GM12878 (cell line): ENCODE measurements at regions not wholly inside any gene's neighbourhood (a gene's known extent, or its start where the extent isn't known, plus 50 kb on each side); places are given as distances from the start of the nearest gene placed in this dataset.

Experiments used
- ATAC-seq: fragments of 200-7000 bp; cut with Tn5 transposase; 3 replicates; pipeline ENCODE4 v1.9.1; 2020; ENCODE audit warnings: mild to moderate bottlenecking, moderate library complexity
- BruUV-seq: library from RNA; stranded (reverse); fragments of 400-500 nt; replicated peaks from 2 replicates; lab custom pipeline; 2021; lab: Mats Ljungman, UMichigan
- CTCF ChIA-PET: fragments of 300-600 bp; sonication (Branson Sonifier 250); formaldehyde crosslinking; extraction: SDS; loops from one replicate; lab custom pipeline; 2021; ENCODE audit warnings: inconsistent platforms; lab: Yijun Ruan, JAX
- POLR2A ChIA-PET: fragments of 350-600 bp; formaldehyde crosslinking; extraction: SDS; loops from one replicate; lab custom pipeline; 2021; ENCODE audit warnings: inconsistent platforms; lab: Charles Lee
- RAD21 ChIA-PET: fragments of 300-600 bp; sonication (Branson Sonifier 250); formaldehyde crosslinking; loops from one replicate; lab custom pipeline; 2023; ENCODE audit warnings: antibody characterized with exemption; ENCODE audit not compliant: unreplicated experiment; lab: Charles Lee
- SMC1A ChIA-PET: fragments of 300-600 bp; sonication (Branson Sonifier 250); formaldehyde crosslinking; loops from one replicate; lab custom pipeline; 2023; ENCODE audit not compliant: unreplicated experiment, uncharacterized antibody; lab: Charles Lee
- DNase-seq: peaks from one replicate; pipeline ENCODE4 v3.0.0-alpha.2; 2011; ENCODE audit warnings: low read depth, low spot score
- FAIRE-seq: peaks from 3 replicates; lab custom pipeline; 2011; peaks lifted over from hg19 to GRCh38; lab: Jason Lieb, UNC
- H2AFZ ChIP-seq: 2 replicates; pipeline ENCODE4 v1.6.0; 2011; ENCODE audit warnings: low read depth, low read length, control low read depth; ENCODE audit not compliant: control insufficient read depth
- H3K27ac ChIP-seq: 2 replicates; pipeline ENCODE4 v1.5.1; 2011; ENCODE audit warnings: control low read depth; ENCODE audit not compliant: control insufficient read depth, insufficient read depth
- H3K27me3 ChIP-seq, 2 experiments: replicated peaks in 1 of 2; 2 replicates each; pipeline versions ENCODE4 v1.6.0 to v1.6.1; 2011; ENCODE audit warnings: low read length in 1 of 2; ENCODE audit not compliant: control insufficient read depth in 2 of 2, insufficient read depth in 2 of 2
- H3K36me3 ChIP-seq, 2 experiments: 2 replicates each; pipeline ENCODE4 v1.5.1; 2011; ENCODE audit warnings: low read length in 1 of 2; ENCODE audit not compliant: control insufficient read depth in 2 of 2, insufficient read depth in 2 of 2
- H3K4me1 ChIP-seq: 2 replicates; pipeline ENCODE4 v1.6.1; 2011; ENCODE audit warnings: mild to moderate bottlenecking, low read length, moderate library complexity, mixed read lengths; ENCODE audit not compliant: control insufficient read depth, insufficient read depth
- H3K4me2 ChIP-seq: 2 replicates; pipeline ENCODE4 v1.6.0; 2011; ENCODE audit warnings: control low read depth; ENCODE audit not compliant: control insufficient read depth, insufficient read depth
- H3K4me3 ChIP-seq: fragments of 200-600 bp; sonication (generic); 2 replicates; pipeline ENCODE4 v1.5.1; 2016
- H3K79me2 ChIP-seq: 2 replicates; pipeline ENCODE4 v1.6.0; 2011; ENCODE audit warnings: low read length; ENCODE audit not compliant: control insufficient read depth, insufficient read depth
- H3K9ac ChIP-seq: 2 replicates; pipeline ENCODE4 v1.8.0; 2011; ENCODE audit warnings: low read length, control low read depth, mixed read lengths; ENCODE audit not compliant: control insufficient read depth, insufficient read depth
- H3K9me3 ChIP-seq: replicated peaks from 3 replicates; pipeline ENCODE4 v1.5.1; 2011; ENCODE audit warnings: mild to moderate bottlenecking, low read length; ENCODE audit not compliant: control insufficient read depth, insufficient read depth
- H4K20me1 ChIP-seq: 2 replicates; pipeline ENCODE4 v1.6.0; 2011; ENCODE audit not compliant: control insufficient read depth, insufficient read depth
- BMI1 ChIP-seq: fragments of 450-650 bp; IDR thresholded peaks from 2 replicates; pipeline ENCODE4 v1.6.1; 2016; ENCODE audit warnings: mild to moderate bottlenecking, moderate library complexity, borderline replicate concordance
- CHD1 ChIP-seq: IDR thresholded peaks from 2 replicates; pipeline ENCODE4 v1.6.1; 2012; ENCODE audit warnings: low read depth, low read length, improper control_type of control experiment
- NR2C1 ChIP-seq: fragments of 450-650 bp; IDR thresholded peaks from 2 replicates; pipeline ENCODE4 v1.6.1; 2017; ENCODE audit warnings: antibody characterized with exemption, mild to moderate bottlenecking, moderate library complexity
- NRF1 ChIP-seq: conservative IDR thresholded peaks from 2 replicates; pipeline ENCODE4 v1.6.1; 2011; ENCODE audit warnings: mild to moderate bottlenecking, low read depth, low read length, improper control_type of control experiment
- RELA ChIP-seq: fragments of 450-650 bp; IDR thresholded peaks from 2 replicates; pipeline ENCODE4 v1.8.0; 2014; ENCODE audit warnings: borderline replicate concordance; ENCODE audit not compliant: partially characterized antibody
- SMAD5 ChIP-seq: IDR thresholded peaks from 2 replicates; pipeline ENCODE4 v1.6.1; 2016; ENCODE audit warnings: antibody characterized with exemption, low read depth
- ZNF217 ChIP-seq: fragments of 450-650 bp; IDR thresholded peaks from 2 replicates; pipeline ENCODE4 v1.6.1; 2017; ENCODE audit warnings: antibody characterized with exemption, mild to moderate bottlenecking
- WGBS: methylation state at CpG from one replicate; pipeline ENCODE4 v1.1.6; 2016; ENCODE audit warnings: low lambda C conversion rate; ENCODE audit not compliant: insufficient replicate concordance, insufficient coverage; ENCODE audit errors: missing lambda C conversion rate; 5-methylcytosine and 5-hydroxymethylcytosine counted together
- in situ Hi-C: fragments of 300-500 bp; cut with MboI; formaldehyde crosslinking; loops from 9 replicates; pipeline ENCODE4 v1.14.3; 2018; ENCODE audit warnings: mixed read lengths
- intact Hi-C: fragments of 100-400 bp; cut with micrococcal nuclease; formaldehyde crosslinking; loops from one replicate; pipeline ENCODE4 v1.14.2; 2022; ENCODE audit not compliant: unreplicated experiment
- TF ChIP-seq, protein P1 (sequence below): fragments of 450-650 bp; IDR thresholded peaks from 2 replicates; pipeline ENCODE4 v1.6.1; 2017; ENCODE audit warnings: antibody characterized with exemption, mild to moderate bottlenecking, moderate library complexity
- TF ChIP-seq, protein P2 (sequence below): fragments of 450-650 bp; formaldehyde crosslinking; IDR thresholded peaks from 2 replicates; pipeline ENCODE4 v1.4.0; 2020; ENCODE audit warnings: mild to moderate bottlenecking, moderate library complexity
- TF ChIP-seq, protein P3 (sequence below): IDR thresholded peaks from 2 replicates; pipeline ENCODE4 v1.6.1; 2011; ENCODE audit warnings: borderline replicate concordance, low read depth, mild to moderate bottlenecking, moderate library complexity, low read length; ENCODE audit not compliant: insufficient read depth, poor library complexity, severe bottlenecking
- TF ChIP-seq, protein P4 (sequence below): IDR thresholded peaks from 2 replicates; pipeline ENCODE4 v1.6.1; 2011; ENCODE audit warnings: low read depth, low read length, improper control_type of control experiment, borderline replicate concordance
- TF ChIP-seq, protein P5 (sequence below), 3 experiments: IDR thresholded peaks in 2 of 3; conservative IDR thresholded peaks in 1 of 3; 2 replicates each; pipeline ENCODE4 v1.5.1; 2011; ENCODE audit warnings: low read depth in 3 of 3, low read length in 3 of 3, mild to moderate bottlenecking in 3 of 3, control low read depth in 2 of 3, moderate library complexity in 2 of 3, inconsistent platforms in 1 of 3, mixed read lengths in 1 of 3; ENCODE audit not compliant: control insufficient read depth in 2 of 3, insufficient read depth in 1 of 3; ENCODE audit errors: extremely low read depth in 1 of 3

DNA sequence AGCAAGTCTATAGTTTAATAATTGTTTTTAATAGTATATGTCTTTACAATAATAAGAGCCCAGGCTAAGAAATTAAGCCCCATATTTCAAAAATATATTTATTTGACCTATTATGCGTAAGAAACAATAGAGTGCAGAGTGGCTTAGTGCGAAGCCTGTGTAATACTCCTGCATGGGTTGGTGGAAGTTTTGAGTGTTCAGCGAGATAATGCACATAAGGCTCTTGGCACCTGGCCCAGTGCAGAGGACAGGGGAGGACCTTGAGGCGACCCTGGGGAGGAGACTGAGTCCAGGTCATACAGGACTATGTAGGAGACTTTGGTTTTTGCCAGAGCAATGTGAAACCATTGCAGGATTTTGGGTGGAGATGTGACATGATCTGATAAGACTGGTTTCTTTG lies 132.4 kb upstream of the ST6GAL2 start (continued):
- TF ChIP-seq, protein P1, sequence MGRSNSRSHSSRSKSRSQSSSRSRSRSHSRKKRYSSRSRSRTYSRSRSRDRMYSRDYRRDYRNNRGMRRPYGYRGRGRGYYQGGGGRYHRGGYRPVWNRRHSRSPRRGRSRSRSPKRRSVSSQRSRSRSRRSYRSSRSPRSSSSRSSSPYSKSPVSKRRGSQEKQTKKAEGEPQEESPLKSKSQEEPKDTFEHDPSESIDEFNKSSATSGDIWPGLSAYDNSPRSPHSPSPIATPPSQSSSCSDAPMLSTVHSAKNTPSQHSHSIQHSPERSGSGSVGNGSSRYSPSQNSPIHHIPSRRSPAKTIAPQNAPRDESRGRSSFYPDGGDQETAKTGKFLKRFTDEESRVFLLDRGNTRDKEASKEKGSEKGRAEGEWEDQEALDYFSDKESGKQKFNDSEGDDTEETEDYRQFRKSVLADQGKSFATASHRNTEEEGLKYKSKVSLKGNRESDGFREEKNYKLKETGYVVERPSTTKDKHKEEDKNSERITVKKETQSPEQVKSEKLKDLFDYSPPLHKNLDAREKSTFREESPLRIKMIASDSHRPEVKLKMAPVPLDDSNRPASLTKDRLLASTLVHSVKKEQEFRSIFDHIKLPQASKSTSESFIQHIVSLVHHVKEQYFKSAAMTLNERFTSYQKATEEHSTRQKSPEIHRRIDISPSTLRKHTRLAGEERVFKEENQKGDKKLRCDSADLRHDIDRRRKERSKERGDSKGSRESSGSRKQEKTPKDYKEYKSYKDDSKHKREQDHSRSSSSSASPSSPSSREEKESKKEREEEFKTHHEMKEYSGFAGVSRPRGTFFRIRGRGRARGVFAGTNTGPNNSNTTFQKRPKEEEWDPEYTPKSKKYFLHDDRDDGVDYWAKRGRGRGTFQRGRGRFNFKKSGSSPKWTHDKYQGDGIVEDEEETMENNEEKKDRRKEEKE = no peak
- TF ChIP-seq, protein P2, sequence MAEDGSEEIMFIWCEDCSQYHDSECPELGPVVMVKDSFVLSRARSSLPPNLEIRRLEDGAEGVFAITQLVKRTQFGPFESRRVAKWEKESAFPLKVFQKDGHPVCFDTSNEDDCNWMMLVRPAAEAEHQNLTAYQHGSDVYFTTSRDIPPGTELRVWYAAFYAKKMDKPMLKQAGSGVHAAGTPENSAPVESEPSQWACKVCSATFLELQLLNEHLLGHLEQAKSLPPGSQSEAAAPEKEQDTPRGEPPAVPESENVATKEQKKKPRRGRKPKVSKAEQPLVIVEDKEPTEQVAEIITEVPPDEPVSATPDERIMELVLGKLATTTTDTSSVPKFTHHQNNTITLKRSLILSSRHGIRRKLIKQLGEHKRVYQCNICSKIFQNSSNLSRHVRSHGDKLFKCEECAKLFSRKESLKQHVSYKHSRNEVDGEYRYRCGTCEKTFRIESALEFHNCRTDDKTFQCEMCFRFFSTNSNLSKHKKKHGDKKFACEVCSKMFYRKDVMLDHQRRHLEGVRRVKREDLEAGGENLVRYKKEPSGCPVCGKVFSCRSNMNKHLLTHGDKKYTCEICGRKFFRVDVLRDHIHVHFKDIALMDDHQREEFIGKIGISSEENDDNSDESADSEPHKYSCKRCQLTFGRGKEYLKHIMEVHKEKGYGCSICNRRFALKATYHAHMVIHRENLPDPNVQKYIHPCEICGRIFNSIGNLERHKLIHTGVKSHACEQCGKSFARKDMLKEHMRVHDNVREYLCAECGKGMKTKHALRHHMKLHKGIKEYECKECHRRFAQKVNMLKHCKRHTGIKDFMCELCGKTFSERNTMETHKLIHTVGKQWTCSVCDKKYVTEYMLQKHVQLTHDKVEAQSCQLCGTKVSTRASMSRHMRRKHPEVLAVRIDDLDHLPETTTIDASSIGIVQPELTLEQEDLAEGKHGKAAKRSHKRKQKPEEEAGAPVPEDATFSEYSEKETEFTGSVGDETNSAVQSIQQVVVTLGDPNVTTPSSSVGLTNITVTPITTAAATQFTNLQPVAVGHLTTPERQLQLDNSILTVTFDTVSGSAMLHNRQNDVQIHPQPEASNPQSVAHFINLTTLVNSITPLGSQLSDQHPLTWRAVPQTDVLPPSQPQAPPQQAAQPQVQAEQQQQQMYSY = no peak
- TF ChIP-seq SMAD5 = no peak

DNA sequence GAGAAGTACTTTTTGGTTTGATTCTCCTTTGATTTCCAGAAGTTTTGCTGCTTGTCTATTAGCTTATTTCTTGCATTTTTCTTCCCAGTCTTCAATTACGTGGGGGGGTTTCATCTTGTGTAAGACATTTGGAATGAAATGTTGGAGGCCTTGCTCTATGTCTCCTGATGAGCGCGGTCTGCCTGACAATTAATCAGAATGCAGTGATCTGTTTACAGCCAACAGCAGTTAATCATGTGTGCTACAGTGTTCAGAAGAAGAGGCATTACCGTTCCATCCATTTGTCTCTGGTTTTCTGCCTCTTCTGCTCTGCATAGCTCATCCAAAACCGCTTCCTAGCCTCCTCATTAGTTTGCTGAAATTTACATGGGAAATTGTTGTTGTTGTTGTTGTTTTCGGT lies 134.4 kb upstream of the ST6GAL2 start:
- FAIRE-seq (no peak), ATAC-seq (no peak)
- TF ChIP-seq, protein P3, sequence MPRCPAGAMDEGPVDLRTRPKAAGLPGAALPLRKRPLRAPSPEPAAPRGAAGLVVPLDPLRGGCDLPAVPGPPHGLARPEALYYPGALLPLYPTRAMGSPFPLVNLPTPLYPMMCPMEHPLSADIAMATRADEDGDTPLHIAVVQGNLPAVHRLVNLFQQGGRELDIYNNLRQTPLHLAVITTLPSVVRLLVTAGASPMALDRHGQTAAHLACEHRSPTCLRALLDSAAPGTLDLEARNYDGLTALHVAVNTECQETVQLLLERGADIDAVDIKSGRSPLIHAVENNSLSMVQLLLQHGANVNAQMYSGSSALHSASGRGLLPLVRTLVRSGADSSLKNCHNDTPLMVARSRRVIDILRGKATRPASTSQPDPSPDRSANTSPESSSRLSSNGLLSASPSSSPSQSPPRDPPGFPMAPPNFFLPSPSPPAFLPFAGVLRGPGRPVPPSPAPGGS = no peak
- TF ChIP-seq NRF1 (no peak), CHD1 (no peak), NR2C1 (no peak), RELA (no peak), BMI1 (no peak), ZNF217 (no peak)
- TF ChIP-seq, protein P4, sequence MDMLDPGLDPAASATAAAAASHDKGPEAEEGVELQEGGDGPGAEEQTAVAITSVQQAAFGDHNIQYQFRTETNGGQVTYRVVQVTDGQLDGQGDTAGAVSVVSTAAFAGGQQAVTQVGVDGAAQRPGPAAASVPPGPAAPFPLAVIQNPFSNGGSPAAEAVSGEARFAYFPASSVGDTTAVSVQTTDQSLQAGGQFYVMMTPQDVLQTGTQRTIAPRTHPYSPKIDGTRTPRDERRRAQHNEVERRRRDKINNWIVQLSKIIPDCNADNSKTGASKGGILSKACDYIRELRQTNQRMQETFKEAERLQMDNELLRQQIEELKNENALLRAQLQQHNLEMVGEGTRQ = no peak
- TF ChIP-seq, protein P5, sequence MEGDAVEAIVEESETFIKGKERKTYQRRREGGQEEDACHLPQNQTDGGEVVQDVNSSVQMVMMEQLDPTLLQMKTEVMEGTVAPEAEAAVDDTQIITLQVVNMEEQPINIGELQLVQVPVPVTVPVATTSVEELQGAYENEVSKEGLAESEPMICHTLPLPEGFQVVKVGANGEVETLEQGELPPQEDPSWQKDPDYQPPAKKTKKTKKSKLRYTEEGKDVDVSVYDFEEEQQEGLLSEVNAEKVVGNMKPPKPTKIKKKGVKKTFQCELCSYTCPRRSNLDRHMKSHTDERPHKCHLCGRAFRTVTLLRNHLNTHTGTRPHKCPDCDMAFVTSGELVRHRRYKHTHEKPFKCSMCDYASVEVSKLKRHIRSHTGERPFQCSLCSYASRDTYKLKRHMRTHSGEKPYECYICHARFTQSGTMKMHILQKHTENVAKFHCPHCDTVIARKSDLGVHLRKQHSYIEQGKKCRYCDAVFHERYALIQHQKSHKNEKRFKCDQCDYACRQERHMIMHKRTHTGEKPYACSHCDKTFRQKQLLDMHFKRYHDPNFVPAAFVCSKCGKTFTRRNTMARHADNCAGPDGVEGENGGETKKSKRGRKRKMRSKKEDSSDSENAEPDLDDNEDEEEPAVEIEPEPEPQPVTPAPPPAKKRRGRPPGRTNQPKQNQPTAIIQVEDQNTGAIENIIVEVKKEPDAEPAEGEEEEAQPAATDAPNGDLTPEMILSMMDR (IDR thresholded peaks at IDR 0.05 in 2 of 3, conservative IDR thresholded peaks at IDR 0.05 in 1 of 3; ENCODE audit: control insufficient read depth in 2 of 3, extremely low read depth in 1 of 3, insufficient read depth in 1 of 3, low read depth in 3 of 3, low read length in 3 of 3) = no peak

More for the DNA sequence above, 134.4 kb upstream of the ST6GAL2 start:
- no peak for DNase-seq
- intact Hi-C loops = no loop called here
- no peaks in the 10 kb centered on the region for H3K4me1 ChIP-seq
- no peak overlapping the region for H3K27ac ChIP-seq
- H3K4me2 ChIP-seq = no peak overlapping the region
- ChIA-PET POLR2A (no interaction called here), CTCF (no interaction called here), RAD21 (no interaction called here), SMC1A (no interaction called here)
- H3K4me3 ChIP-seq = no peak overlapping the region
- in situ Hi-C loops = no loop called here
- no TSS peak for BruUV-seq
- no peaks in the 10 kb centered on the region for H3K36me3 ChIP-seq
- no peaks in the 10 kb centered on the region for H4K20me1 ChIP-seq
- no peaks in the 10 kb centered on the region for H3K79me2 ChIP-seq
- no peak overlapping the region for H2AFZ ChIP-seq
- WGBS = 19% methylated on average over 6 of the region's 6 CpGs
- H3K27me3 ChIP-seq = no peaks in the 10 kb centered on the region
- H3K9ac ChIP-seq = no peak overlapping the region
- H3K9me3 ChIP-seq = no peaks in the 10 kb centered on the region
